Karpas-422 (cell line): ENCODE measurements at regions not wholly inside any gene's neighbourhood (a gene's known extent, or its start where the extent isn't known, plus 50 kb on each side); places are given as distances from the start of the nearest gene placed in this dataset.

Source experiments
- DNase-seq: peaks from one replicate; pipeline ENCODE4 v3.0.0-alpha.2; 2015
- H2AFZ ChIP-seq: fragments of 200-600 bp; sonication (generic); 2 replicates; pipeline ENCODE4 v1.6.1; 2014; ENCODE audit warnings: antibody characterized with exemption, low read length, mixed read lengths
- H3K27ac ChIP-seq: fragments of 200-600 bp; sonication (generic); 2 replicates; pipeline ENCODE4 v1.5.1; 2014; ENCODE audit warnings: mild to moderate bottlenecking, low read length, moderate library complexity
- H3K27me3 ChIP-seq: fragments of 200-600 bp; sonication (generic); 2 replicates; pipeline ENCODE4 v1.6.1; 2014; ENCODE audit warnings: low read length, mixed read lengths
- H3K36me3 ChIP-seq: fragments of 200-600 bp; sonication (generic); 2 replicates; pipeline ENCODE4 v1.6.1; 2014; ENCODE audit warnings: low read length, mixed read lengths; ENCODE audit not compliant: insufficient read depth
- H3K4me1 ChIP-seq: fragments of 200-600 bp; sonication (generic); 2 replicates; pipeline ENCODE4 v1.6.1; 2014; ENCODE audit warnings: mild to moderate bottlenecking, low read length, mixed read lengths
- H3K4me2 ChIP-seq: fragments of 200-600 bp; sonication (generic); 2 replicates; pipeline ENCODE4 v1.6.1; 2014; ENCODE audit warnings: low read length, low read depth, mild to moderate bottlenecking; ENCODE audit not compliant: poor library complexity, severe bottlenecking
- H3K4me3 ChIP-seq: fragments of 200-600 bp; sonication (generic); 2 replicates; pipeline ENCODE4 v1.5.1; 2014; ENCODE audit warnings: mild to moderate bottlenecking, antibody characterized with exemption, low read length, mixed read lengths
- H3K79me2 ChIP-seq: fragments of 200-600 bp; sonication (generic); 2 replicates; pipeline ENCODE4 v1.6.1; 2014; ENCODE audit warnings: mild to moderate bottlenecking, low read length, mixed read lengths
- H3K9ac ChIP-seq: fragments of 200-600 bp; sonication (generic); 2 replicates; pipeline ENCODE4 v1.6.0; 2014; ENCODE audit warnings: low read length
- H3K9me2 ChIP-seq: fragments of 200-600 bp; sonication (generic), shearing (Covaris generic); replicated peaks from 2 replicates; pipeline ENCODE4 v1.6.0; 2014; ENCODE audit warnings: mild to moderate bottlenecking, low read length, moderate library complexity; ENCODE audit not compliant: insufficient read depth
- H3K9me3 ChIP-seq: fragments of 300-700, 200-600 bp; sonication (generic); 2 replicates; pipeline ENCODE4 v1.6.1; 2014; ENCODE audit warnings: low read length, mixed read lengths
- H4K20me1 ChIP-seq: fragments of 200-600 bp; sonication (generic); 2 replicates; pipeline ENCODE4 v1.6.1; 2014; ENCODE audit warnings: mild to moderate bottlenecking, antibody characterized with exemption, low read length, low read depth; ENCODE audit not compliant: insufficient read depth

DNA sequence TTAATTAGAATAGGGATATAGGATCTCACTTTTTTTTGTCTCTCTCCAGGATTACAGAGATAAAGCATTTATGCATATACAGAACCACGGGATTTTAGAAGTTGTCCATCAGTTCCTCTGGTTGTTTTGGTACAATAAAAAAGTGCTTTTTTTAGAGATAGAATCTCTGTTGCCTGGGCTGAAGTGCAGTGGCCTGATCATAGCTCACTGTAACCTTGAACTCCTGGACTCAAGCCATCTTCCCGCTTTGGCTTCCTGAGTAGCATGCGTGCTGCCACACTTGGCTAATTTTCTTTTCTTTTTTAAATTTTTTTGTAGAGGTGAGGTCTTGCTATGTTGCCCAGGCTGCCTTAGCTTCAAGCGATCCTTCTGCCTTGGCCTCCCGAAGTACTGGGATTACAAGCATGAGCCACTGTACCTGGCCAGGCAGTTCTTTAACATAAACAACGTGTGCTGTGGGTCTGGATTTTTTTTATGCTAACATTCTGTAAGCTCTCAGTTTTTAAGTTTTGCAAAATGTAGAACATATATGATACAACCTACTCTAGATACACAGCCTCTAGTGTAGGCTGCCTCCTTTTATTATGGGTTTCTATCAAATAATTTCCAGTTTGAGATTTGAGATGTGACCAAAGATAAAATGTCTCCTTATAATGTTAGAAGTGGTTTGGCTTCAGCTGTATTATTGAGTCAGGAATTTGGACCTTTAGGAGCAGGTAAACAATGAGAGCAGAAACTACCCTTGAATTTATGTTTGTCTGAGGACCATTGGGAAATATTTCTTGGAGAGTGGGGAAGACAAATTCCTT lies 57.4 kb upstream of the ULK4 start:
- no peaks in the 10 kb centered on the region for H3K9me2 ChIP-seq
- H3K4me2 ChIP-seq = peak overlapping the region; percentile 17
- no peaks in the 10 kb centered on the region for H3K27me3 ChIP-seq
- peaks cover 95% of the 10 kb centered on the region for H3K4me1 ChIP-seq
- H4K20me1 ChIP-seq = peaks cover 70% of the 10 kb centered on the region
- H3K9me3 ChIP-seq = no peaks in the 10 kb centered on the region
- DNase-seq = no peak
- H3K4me3 ChIP-seq = no peak overlapping the region
- no peaks in the 10 kb centered on the region for H3K36me3 ChIP-seq
- H3K9ac ChIP-seq = no peak overlapping the region
- peaks cover 100% of the 10 kb centered on the region for H3K79me2 ChIP-seq
- no peak overlapping the region for H2AFZ ChIP-seq
- H3K27ac ChIP-seq = no peak overlapping the region

- H3K4me3 ChIP-seq = peak overlapping the region; percentile 71
- no peaks in the 10 kb centered on the region for H3K36me3 ChIP-seq
- peak overlapping the region; percentile 89 for H3K4me2 ChIP-seq
- peaks cover 40% of the 10 kb centered on the region for H4K20me1 ChIP-seq
- DNase-seq = peak; percentile 73
- H3K9ac ChIP-seq = peak overlapping the region; percentile 76
- H3K4me1 ChIP-seq = peaks cover 69% of the 10 kb centered on the region
- H3K79me2 ChIP-seq = peaks cover 63% of the 10 kb centered on the region
- H3K9me3 ChIP-seq = no peaks in the 10 kb centered on the region
- H2AFZ ChIP-seq = no peak overlapping the region
- H3K9me2 ChIP-seq = no peaks in the 10 kb centered on the region
- no peaks in the 10 kb centered on the region for H3K27me3 ChIP-seq
- peak overlapping the region; percentile 85 for H3K27ac ChIP-seq
These were observed 53.1 kb upstream of the ULK4 start for GRCh38 chr3:42014921-42015533.

- Histone ChIP-seq H3K4me3 (peak overlapping the region; percentile 71), H3K79me2 (peaks cover 57% of the 10 kb centered on the region), H3K9ac (peak overlapping the region; percentile 76), H3K9me2 (no peaks in the 10 kb centered on the region), H2AFZ (no peak overlapping the region), H3K4me2 (peak overlapping the region; percentile 89), H3K4me1 (peaks cover 64% of the 10 kb centered on the region), H3K27me3 (no peaks in the 10 kb centered on the region), H4K20me1 (peaks cover 40% of the 10 kb centered on the region), H3K9me3 (no peaks in the 10 kb centered on the region), H3K27ac (peak overlapping the region; percentile 85), H3K36me3 (no peaks in the 10 kb centered on the region)
- peak; percentile 91 for DNase-seq
These were observed 52.6 kb upstream of the ULK4 start for GRCh38 chr3:42014458-42014920.

- Histone ChIP-seq H3K4me3 (peak overlapping the region; percentile 71), H3K9ac (peak overlapping the region; percentile 76), H3K9me2 (no peaks in the 10 kb centered on the region), H3K79me2 (peaks cover 51% of the 10 kb centered on the region), H4K20me1 (peaks cover 39% of the 10 kb centered on the region), H3K36me3 (no peaks in the 10 kb centered on the region), H3K4me2 (peak overlapping the region; percentile 89), H3K4me1 (peaks cover 58% of the 10 kb centered on the region), H3K27me3 (no peaks in the 10 kb centered on the region), H2AFZ (no peak overlapping the region), H3K27ac (peak overlapping the region; percentile 85), H3K9me3 (no peaks in the 10 kb centered on the region)
- peak; percentile 78 for DNase-seq
These were observed 52.0 kb upstream of the ULK4 start for GRCh38 chr3:42013691-42014457.

DNA sequence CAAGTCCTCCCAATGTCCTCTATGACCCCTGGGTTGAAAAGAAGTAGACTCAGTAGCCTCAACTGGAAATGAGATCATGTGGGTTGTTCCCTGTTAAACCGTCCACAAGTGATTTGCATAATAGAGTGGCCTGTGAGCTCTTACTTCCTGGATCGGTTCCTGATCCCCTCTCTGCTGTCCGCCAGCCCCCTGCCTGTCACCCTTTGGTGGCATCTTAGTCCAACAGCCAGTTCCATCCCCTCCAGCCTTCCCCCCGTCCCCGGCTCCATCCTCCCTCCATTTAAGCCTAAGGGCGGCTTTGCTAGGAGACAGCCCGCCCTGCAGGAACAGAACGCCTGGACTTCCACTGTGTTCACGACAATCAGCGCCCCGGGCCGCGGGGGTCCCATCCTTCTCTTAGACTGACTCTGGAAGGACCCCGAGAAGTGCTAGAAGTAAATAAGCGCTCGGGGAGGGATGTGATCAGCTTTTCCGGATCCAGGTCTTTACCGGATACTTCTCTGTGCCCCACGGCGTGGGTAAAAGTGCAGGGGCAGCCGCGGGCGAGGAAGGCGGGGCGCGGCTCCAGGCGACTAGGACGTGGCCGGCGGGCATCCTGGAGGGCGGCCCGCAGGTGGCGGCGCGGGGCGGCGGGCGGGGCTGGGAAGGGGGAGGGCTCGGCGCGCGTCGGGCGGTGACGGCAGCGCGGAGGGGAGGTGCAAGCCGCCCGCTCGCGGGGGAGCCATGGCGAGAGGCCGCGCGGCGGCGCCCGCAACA lies 51.2 kb upstream of the ULK4 start:
- peaks cover 54% of the 10 kb centered on the region for H3K4me1 ChIP-seq

DNA sequence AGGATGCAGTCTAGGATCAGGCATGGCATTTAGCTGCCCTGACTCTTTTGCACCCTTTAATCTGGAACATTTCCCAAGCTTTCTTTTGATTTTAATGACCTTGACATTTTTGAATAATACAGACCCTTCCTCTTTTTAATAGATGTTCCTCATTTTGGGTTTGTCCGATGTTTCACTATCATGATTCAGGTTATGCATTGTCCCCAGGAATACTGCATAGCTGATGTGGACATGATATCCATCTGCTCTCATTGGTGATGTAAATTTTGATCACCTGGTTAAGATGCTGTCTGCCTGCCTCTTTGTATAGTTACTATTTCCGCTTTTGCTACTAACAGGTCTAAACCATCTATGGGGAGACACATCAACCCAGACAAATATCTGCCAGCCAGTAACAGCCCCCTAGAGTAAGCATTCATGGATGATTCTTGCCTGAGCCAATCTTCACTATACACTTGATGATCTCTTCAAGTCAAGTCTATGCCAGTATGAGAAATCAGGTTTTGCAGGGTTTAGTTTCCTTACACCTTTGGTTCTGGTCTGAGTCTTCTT lies 50.6 kb upstream of the ULK4 start:
- no peaks in the 10 kb centered on the region for H3K9me2 ChIP-seq
- peaks cover 26% of the 10 kb centered on the region for H4K20me1 ChIP-seq
- peaks cover 37% of the 10 kb centered on the region for H3K79me2 ChIP-seq
- H3K4me3 ChIP-seq = peak overlapping the region; percentile 84
- H3K9ac ChIP-seq = peak overlapping the region; percentile 95
- no peaks in the 10 kb centered on the region for H3K27me3 ChIP-seq
- peak overlapping the region; percentile 25; the same call in 1 of the 2 replicates for H2AFZ ChIP-seq
- no peaks in the 10 kb centered on the region for H3K36me3 ChIP-seq
- H3K27ac ChIP-seq = peak overlapping the region; percentile 97
- peak overlapping the region; percentile 99 for H3K4me2 ChIP-seq
- peak; percentile 84 for DNase-seq
- H3K9me3 ChIP-seq = no peaks in the 10 kb centered on the region
- H3K4me1 ChIP-seq = peaks cover 53% of the 10 kb centered on the region

More for the DNA sequence above, 51.2 kb upstream of the ULK4 start:
- peak overlapping the region; percentile 99 for H3K4me2 ChIP-seq
- no peaks in the 10 kb centered on the region for H3K27me3 ChIP-seq
- H3K9me3 ChIP-seq = no peaks in the 10 kb centered on the region
- peak overlapping the region; percentile 95 for H3K9ac ChIP-seq
- H3K36me3 ChIP-seq = no peaks in the 10 kb centered on the region
- peaks cover 31% of the 10 kb centered on the region for H4K20me1 ChIP-seq
- peak overlapping the region; percentile 97 for H3K27ac ChIP-seq
- no peaks in the 10 kb centered on the region for H3K9me2 ChIP-seq
- H2AFZ ChIP-seq = peak overlapping the region; percentile 40; the same call in 1 of the 2 replicates
- peaks cover 43% of the 10 kb centered on the region for H3K79me2 ChIP-seq
- DNase-seq = peak; percentile 94
- peak overlapping the region; percentile 84 for H3K4me3 ChIP-seq
